Gastrocnemius medialis (tissue), 4 donors: ENCODE measurements at regions not wholly inside any gene's neighbourhood (a gene's known extent, or its start where the extent isn't known, plus 50 kb on each side); places are given as distances from the start of the nearest gene placed in this dataset.

Source experiments
- POLR2A ChIP-seq, 2 donors: fragments of 450-650 bp; IDR thresholded peaks; one replicate each; pipeline ENCODE4 v1.6.1; 2017; ENCODE audit warnings: antibody characterized with exemption in 2 of 2, mild to moderate bottlenecking in 2 of 2, moderate library complexity in 2 of 2
- TF ChIP-seq, protein P1 (sequence below), 5 experiments: fragments of 450-650 bp in 3 of 5; fragments of 200-600 bp in 2 of 5; sonication (generic) in 2 of 5; IDR thresholded peaks in 4 of 5; conservative IDR thresholded peaks in 1 of 5; 1 replicate in 4 of 5; 2 replicates in 1 of 5; pipeline ENCODE4 v1.5.1; 2016 to 2019; ENCODE audit warnings: antibody characterized with exemption in 5 of 5, mild to moderate bottlenecking in 3 of 5, moderate library complexity in 3 of 5

- TF ChIP-seq POLR2A (IDR thresholded peaks at IDR 0.05): no peak
- TF ChIP-seq, protein P1, sequence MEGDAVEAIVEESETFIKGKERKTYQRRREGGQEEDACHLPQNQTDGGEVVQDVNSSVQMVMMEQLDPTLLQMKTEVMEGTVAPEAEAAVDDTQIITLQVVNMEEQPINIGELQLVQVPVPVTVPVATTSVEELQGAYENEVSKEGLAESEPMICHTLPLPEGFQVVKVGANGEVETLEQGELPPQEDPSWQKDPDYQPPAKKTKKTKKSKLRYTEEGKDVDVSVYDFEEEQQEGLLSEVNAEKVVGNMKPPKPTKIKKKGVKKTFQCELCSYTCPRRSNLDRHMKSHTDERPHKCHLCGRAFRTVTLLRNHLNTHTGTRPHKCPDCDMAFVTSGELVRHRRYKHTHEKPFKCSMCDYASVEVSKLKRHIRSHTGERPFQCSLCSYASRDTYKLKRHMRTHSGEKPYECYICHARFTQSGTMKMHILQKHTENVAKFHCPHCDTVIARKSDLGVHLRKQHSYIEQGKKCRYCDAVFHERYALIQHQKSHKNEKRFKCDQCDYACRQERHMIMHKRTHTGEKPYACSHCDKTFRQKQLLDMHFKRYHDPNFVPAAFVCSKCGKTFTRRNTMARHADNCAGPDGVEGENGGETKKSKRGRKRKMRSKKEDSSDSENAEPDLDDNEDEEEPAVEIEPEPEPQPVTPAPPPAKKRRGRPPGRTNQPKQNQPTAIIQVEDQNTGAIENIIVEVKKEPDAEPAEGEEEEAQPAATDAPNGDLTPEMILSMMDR (IDR thresholded peaks at IDR 0.05 in 4 of 5, conservative IDR thresholded peaks at IDR 0.05 in 1 of 5): no peak
Measured at GRCh38 chr9:90508940-90509339, 133.7 kb downstream of the DIRAS2 start.
